Fibroblast of upper back skin (primary cell): ENCODE measurements at regions not wholly inside any gene's neighbourhood (a gene's known extent, or its start where the extent isn't known, plus 50 kb on each side); places are given as distances from the start of the nearest gene placed in this dataset.

Experiments
- DNase-seq: peaks from one replicate; pipeline ENCODE4 v3.0.0-alpha.2; 2013

DNA sequence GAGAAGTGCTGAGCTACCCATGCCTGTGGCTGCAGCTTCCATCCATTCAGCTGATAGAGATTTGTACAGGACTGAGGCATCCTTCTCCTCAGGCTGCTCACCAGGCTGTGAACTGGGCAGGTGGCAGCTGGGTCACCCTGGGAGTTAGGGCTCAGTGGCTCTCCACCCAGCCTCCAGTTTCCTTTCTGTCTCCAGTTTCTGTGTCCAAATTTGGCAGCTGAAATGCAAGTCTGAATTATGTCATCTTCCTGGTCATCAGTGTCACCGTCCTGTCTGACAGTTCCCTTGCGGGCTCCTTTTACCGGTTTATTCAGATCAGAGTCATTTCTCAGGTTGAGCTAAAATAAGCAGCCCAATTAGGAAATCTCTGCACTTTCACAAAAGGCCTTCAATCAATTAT is 93.3 kb downstream of the EDN1 start:
- no peak for DNase-seq

DNA sequence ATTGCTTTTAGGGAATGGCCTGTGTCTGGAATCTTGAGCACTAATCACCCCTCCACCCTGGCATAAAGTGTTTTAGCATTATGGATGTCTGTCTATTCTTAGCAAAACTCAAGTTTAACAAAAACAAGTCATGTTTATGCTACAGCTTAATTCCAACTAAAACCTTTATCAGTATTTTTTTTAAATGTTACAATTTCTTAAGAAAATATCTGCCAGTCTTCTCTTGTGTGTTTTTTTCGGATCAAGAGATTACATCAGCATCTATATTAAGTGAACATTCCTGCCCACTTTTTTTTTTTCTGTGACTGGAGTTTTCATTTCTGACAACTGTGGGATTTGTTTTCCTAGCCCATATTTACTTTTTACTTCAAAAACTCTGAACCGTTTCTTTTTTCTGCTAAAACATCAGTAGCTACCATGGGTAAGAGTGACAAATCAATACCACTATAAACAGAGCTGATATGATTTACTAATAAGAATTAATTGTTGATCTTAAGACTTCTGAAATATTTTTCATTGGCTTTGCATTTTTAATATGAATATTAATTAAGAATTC is 94.3 kb downstream of the EDN1 start:
- DNase-seq = no peak

- DNase-seq = no peak
Observed at GRCh38 chr6:12385316-12385715, 95.2 kb downstream of the EDN1 start.

- DNase-seq = no peak
Observed at GRCh38 chr6:12386816-12387215, 96.7 kb downstream of the EDN1 start.

- DNase-seq = no peak
Observed at GRCh38 chr6:12391472-12391871, 101.3 kb downstream of the EDN1 start.

DNA sequence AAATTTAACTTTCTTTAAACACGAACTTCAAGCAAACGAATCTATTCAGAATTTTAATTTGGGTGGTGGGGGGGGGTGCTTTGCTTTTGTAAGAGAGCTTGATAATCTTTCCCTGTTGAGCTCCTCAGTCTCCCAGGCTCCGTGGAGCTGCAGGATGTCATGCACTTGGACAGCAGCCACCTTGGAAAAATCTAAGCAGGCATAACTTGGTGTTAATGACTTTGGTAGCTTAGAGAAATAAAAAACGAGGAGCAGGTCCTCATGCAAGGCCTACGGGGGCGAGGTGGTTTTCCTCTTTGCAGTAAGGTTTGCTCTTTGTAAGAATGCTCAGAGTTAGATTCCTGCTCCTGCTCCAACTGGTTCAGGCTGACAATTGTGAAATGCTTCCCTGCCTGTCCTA is 102.3 kb downstream of the EDN1 start:
- DNase-seq = no peak

GRCh38 chr6:12393100-12393499 is 102.9 kb downstream of the EDN1 start:
- DNase-seq = no peak

DNA sequence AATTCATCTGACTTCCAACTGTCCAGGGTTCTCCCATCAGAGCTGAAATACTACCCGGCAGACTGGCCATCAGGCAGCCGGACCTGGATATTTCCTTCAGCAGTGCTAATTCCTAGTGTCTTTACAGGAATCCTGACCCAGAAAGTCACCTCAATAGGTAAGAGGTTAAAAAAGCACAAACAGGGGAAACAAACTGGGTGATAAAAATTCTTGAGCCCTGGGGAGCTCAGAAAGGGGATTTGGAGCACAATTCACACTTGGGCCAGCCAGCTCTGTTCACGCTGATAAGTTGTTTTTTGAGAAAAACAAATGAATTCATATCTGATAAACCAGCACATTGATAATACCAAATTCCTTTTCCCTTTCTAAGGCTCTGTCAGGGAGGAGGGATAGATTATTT is 104.0 kb downstream of the EDN1 start:
- DNase-seq = no peak

DNA sequence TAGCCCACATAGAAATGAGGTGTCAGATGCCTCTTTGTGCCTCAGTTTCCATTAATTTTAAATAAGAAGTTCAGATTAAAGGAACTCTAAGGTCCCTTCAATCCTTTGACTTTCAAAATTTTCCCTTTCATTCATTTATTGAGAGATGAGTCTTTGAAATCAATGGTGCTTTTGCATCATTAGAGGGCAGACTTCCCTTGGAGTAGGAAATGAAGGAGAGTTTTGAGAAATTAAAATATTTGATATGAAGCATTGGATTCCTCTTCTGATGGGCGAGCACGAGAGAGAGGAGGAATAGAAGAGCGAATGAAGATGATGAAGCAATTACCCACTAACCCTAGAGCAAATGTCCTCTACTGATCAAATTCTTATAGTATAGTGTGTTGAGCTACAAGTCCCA is 105.7 kb downstream of the EDN1 start:
- DNase-seq = no peak

DNA sequence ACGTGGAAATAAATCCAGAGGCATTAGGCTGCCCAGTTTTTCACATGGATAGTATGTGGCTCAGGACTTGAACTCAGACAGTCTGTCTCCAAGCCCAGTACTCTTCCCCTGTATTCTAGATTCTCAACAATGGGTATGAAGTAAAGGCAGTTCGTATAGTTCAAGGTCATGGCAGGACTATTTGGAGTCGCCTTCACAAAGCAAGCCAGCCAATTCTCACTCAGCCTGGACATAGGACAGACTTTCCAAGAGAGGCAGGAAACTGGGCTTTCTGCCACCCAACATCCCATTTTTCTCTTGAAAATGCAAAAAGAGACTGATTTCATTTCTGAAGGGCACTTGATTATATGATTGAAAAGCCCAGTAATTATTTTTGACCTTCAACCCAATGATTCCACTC is 111.0 kb downstream of the EDN1 start:
- no peak for DNase-seq

GRCh38 chr6:12403201-12403826 is 113.2 kb downstream of the EDN1 start:
- peak; percentile 64 for DNase-seq

- no peak for DNase-seq
Observed at GRCh38 chr6:12403947-12404647, 113.9 kb downstream of the EDN1 start.

- DNase-seq = no peak
Observed at GRCh38 chr6:12404651-12405050, 114.5 kb downstream of the EDN1 start.

GRCh38 chr6:12408752-12409151 is 118.6 kb downstream of the EDN1 start:
- DNase-seq = no peak

- DNase-seq = no peak
Observed at GRCh38 chr6:12410946-12411345, 120.8 kb downstream of the EDN1 start.

GRCh38 chr6:12414096-12414675 is 124.0 kb downstream of the EDN1 start:
- no peak for DNase-seq

- DNase-seq = no peak
Observed at GRCh38 chr6:12415980-12416598, 125.9 kb downstream of the EDN1 start.

DNA sequence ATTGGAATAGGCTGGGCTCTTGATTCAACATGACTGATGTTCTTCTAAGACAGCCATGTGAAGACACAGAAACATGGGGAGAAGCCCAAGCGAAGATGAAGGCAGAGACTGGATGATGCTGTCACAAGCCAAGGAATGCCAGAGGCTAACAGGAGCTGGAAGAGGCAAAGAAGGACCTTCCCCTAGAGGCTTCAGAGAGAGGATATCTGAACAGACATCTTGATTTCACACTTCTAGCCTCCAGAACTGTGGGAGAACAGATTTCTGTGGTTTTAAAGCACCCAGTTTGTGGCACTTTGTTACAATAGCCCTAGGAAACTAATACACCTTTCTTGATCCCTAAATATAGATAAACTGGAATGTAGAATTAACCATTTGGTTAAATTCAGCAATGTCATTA is 127.0 kb downstream of the EDN1 start:
- DNase-seq = no peak

GRCh38 chr6:12418946-12419345 is 128.8 kb downstream of the EDN1 start:
- DNase-seq = no peak

- DNase-seq = no peak
Observed at GRCh38 chr6:12419631-12420272, 129.6 kb downstream of the EDN1 start.

DNA sequence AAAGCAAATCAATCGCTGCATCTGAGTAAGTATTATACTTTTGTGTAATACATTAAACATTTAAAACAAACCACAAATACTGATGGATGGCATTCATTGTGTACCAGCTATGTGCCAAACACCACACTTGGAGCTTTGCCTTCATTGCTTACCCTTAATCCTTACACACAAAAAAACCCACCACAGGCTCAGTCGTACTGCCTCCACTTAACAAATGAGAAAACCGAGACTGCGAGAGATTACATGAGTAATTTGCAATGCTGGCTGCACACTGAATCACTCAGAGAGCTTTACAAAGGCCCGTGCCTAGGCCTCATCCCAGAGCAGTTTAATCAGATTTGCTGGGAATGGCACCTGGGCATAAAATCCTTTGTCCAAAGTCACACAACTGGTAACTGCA is 130.5 kb downstream of the EDN1 start:
- peak; percentile 41 for DNase-seq

DNA sequence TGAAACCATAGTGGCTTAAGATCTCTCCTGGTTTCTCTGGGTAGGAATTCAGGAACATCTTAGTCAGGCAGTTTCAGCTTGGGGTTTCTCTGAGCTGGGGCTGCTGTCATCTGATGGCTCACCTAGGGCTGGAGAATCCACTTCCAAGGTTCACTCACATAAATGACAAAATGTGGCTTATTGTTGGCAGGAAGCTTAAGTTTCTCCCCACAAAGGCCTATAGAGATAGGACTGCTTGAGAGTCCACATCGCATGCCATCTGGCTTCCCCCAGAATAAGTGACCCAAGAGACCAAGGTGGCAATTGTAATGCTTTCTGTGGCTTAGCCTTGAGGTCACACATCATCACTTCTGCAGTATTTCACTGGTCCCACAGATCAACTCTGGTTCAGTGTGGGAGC is 131.4 kb downstream of the EDN1 start:
- DNase-seq = no peak

DNA sequence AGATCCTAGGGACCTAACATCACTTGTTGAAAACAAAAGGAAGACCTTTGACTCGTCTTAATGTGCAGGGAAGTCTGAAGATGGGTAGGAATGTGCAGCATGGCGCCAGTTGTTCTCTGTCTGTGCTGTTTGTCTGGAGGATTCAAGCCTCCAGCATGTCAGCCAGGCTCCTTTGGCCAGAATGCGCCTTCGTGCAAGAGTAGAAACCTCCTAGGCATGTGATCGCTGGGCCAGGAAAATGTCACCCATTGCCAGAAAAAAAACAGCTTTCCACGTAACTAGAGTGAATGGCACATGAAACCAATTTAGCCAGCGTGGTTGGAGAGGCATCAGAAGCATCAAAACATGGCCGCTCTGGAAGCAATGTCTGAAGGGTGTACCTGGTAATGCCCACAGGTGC is 132.7 kb downstream of the EDN1 start:
- DNase-seq = no peak
